NCI-H82 treated with DMSO at 0.1 percent for 48 hours (cell line): ENCODE measurements at regions not wholly inside any gene's neighbourhood (a gene's known extent, or its start where the extent isn't known, plus 50 kb on each side); places are given as distances from the start of the nearest gene placed in this dataset.

ENCODE experiments used
- DNase-seq: peaks from one replicate; lab custom pipeline; 2025; ENCODE audit not compliant: unreplicated experiment; lab: John Stamatoyannopoulos, UW

DNA sequence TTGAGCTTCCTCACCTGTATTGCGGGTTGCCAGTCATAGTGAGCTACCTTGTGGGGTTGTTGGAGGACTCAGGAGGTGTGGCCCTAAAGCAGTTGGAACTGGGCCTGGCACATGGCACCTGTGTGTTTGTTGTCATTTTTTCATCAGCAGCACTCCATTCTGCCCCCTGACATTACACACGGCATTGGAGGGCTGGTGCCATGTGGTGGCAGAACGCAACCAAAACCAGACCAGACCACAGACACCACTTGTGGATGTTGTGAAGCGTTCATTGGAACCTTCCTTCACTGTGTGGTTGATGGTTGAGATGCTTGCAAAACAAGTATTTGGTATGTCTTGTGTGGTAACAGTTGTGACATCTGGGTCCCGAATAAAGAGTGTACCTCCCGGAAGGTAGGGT lies 113.2 kb upstream of the ERCC6L2 start:
- DNase-seq: no peak

DNA sequence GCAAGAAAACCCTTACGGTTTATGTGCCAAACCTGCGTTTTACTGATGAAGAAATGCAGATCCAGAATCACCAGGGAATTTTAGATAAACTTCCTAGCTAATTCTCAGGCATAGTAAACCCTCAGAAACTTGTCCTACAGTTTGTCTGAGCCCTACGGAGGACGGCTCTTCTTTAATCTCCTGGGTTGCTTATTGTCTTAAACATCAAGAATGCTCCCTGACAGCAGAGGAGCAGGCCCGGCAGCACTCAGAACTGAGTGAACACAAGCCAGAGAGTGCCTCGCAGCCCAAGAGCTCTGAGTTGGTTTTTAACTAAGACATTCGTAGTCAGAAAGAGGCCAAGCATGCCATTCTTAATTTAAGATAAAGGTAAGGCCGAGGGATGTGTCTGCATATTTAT lies 114.7 kb upstream of the ERCC6L2 start:
- DNase-seq: no peak

DNA sequence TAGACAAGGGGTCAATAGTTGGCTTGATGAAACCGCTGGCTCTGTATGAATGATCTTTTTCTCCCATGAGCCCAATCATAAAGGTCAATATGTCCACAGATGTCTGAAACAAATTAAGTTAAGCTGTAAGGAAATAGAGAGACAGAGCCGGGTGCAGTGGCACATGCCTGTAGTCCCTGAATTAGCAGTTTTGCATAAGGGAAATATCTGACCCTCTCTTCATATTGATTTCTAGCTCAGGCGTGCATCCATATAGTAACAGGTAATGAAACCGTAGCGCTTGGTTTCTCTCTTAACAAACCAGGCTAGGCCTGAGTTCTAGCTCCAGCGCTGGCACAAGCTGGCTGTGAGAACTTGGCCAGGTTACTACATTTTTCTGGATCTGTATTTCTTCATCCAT lies 118.1 kb upstream of the ERCC6L2 start:
- DNase-seq: no peak

DNA sequence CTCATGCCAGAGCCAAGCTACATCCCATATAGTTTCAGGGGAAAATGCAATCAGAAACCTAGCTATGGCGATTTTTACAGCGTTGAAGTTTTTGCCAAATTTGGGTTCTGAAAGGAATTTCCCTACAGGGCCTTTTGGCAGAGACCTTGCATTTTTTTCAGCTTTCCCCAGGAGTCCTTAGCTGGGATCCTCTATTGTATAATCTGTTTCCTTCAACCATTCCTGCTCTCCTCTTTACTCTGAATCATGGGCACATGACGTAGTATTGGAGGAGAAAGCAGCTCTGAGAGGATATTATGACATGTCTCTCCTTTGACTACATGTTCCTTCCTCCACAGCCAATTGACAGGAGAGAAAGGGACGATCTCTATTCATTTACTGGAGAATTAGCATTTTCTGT lies 118.5 kb upstream of the ERCC6L2 start:
- no peak for DNase-seq

DNA sequence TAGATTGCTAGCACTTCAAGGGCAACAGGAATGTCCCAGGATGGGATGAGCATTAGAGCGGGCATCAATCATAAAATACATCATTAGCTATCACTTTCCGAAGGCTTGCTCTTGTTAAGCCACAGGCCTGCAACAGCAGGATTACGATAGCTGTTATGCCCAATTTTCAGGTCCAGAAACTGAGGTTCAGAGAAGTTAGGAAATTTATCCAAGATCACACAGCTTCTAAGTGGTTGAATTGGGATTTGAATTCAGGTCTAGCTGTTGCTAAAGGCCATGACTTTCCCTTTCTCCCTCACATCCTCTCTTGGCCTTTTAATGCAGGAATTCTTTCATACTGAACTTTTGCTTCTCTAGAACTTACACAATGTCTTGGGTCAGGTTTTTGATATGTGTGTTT lies 119.4 kb upstream of the ERCC6L2 start:
- no peak for DNase-seq

DNA sequence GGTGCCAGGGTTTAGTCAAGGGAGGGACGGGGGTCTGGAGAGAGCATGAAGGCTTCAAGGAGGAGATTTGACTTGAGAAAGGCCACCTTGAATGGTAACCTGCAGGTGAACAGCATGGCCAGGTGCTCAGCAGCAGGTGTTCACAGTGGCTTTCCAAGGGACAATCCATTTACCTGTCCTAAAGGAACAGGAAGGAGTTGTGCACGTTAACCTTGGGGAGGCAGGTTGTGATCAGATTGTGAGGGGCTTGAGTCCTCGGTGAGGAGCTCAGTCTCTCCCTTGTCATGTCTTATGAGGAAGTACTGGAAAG lies 120.1 kb upstream of the ERCC6L2 start:
- DNase-seq: no peak

DNA sequence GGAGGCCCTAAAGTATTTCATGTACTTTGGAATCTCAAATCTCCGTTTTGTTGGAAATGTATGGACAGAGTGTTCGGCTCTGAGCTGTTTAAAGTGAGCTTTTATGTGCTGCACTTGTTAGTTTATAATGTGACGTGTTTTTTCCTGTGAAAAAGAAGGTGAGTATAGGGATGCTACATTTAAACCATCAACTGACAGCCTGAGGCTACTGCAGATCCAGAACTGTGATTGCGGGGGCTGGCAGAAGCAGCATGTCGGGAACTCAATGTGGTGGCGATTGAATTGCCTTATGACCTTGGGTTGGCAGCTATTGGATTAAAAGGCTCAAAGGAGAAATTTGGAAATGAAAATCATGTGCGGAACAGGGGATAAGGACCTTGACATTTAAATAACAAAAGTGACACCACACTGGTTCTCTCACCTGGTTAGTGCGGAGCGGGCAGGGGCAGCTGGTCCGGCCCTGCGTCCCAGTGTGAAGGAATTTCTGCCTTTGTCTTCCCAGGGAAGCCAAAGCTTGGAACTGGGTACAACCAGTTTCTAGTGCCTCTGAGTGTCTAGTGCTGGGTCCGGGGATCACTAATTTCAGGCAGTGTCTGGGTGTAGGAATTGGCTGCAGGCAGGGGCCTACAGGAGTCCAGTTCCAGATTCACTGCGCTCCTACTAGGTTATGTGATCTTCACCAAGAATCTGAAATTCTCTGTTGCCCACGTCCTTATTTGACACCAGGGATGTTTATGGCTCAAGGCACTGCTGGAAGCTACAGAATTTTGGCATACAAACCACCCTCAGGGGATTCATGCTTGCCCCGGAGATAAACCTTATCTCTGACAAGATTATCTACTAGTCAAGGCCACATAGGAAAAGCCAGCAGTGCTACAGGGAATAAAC lies 120.7 kb upstream of the ERCC6L2 start:
- DNase-seq: no peak

DNA sequence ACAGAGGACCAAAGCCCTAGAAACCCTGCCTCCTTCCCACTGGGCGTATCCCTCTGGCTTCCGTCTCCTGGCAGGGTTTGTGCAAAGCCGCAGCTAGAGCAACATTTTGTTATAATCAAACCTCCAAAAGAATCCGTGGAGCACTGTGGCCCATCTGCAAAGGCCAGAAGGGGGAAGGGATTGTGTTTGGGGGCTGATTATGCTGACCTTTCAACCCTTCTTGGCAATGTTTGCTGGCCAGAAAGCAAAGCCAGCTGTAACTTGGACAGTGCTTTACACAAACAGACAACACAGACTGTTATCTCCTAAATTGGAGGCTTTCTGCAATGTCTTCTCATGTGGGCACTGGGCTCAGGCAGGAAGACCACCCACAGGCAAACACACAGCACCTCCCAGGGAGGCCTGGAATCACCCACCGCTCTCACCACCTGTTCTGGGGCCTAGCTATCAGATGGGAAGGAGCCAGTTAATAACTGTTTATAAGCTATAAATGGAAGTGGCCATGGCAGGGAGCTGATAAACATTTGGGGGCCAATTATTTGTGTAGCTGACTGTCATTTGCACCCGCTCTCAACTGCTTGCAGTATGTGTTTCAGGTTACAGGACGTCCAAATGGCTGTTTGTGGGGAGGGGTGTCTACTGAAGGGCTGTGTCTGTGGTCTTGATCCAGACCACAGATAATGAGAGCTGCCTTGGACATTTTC lies 121.6 kb upstream of the ERCC6L2 start:
- no peak for DNase-seq

DNA sequence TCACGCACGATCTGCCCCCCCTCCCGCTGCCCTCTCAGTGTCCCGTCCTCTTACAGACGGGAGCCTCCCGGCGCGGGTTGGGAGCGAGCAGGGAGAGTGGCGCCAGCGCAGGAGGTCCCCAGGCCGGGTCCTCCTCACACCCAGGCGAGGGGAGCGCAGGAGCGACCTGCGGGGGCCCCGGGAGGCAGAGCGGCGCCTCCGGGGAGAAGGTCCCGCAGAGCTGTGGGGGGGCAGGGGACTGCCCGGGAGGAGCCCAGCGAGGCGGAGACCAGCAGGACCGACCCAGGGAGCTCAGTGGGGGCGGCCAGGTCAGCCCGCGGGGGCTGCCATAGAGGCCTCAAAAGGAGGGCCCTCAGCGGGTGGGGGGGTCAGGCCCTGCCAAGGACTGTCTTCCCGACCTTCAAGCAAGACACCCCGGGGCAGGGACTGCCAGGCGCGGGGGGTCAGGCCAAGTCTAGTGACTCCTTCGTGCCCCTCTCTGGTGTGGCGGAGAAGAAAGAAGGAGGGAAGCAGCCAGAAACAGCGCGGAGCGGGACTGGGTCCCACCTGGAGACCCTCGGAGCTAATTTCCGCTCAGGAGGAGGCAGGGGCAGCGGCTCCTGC lies 123.3 kb upstream of the ERCC6L2 start:
- no peak for DNase-seq

DNA sequence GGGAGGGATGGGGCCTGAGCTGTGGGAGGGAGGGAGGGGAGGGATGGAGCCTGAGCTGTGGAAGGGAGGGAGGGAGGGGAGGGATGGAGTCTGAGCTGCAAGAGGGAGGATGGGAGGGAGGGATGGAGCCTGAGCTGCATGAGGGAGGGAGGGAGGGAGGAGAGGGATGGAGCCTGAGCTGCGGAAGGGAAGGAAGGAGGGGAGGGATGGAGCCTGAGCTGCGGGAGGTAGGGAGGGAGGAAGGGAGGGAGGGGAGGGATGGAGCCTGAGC lies 124.0 kb upstream of the ERCC6L2 start:
- no peak for DNase-seq

DNA sequence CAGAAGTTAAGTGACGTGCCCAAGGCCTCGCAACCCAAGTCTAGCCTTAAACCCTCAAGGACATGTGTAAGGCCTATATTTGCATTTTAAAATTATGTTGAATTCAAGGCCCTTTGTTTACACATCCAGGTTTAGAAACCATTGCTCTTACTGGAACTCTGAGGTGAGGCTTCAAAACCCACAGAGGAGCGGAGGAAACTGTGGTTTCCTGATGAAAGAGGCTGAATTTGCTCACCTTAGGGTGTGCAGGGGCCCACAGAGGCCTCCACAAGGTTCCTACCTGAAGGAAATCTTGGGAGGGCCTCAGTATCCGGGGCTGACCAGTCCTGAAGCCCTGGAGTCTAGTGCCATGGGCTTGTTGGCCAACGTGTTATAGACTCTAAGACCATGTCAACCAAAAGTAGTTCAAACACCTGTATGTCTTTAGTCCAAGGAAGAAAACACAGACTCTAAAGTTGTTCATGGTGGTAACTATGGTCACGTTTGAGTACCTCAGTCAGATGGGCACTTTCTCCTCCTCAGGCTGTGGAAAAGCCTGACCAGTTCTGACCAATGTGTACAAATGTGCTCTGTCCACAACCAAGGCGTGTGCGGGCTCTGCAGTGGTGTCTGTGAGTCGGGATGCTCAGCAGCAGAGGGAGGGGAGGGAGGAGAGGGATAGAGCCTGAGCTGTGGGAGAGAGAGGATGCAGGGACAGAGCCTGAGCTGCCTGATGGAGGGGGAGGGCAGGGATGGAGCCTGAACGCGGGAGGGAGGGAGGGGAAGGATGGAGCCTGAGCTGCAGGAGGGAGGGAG lies 124.6 kb upstream of the ERCC6L2 start:
- DNase-seq: no peak

DNA sequence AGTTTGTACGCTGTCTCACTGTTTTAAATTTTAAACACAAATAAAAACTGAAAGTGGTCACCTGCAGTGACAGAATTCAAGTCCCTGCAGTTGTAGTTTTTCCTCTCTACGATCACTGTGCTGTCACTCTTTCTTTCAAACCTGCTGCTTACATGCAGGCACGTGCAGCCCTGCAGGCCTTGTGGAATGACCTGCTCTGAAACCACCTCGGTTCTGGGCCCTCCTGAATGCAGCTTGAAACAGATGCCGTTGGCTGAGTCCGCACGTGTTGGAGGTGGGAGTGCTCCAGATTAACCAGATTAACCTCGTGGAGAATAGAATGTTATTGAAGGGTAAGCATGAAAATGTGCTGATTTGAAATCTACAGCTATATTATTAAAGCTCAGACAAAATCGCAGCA lies 126.0 kb upstream of the ERCC6L2 start:
- no peak for DNase-seq

DNA sequence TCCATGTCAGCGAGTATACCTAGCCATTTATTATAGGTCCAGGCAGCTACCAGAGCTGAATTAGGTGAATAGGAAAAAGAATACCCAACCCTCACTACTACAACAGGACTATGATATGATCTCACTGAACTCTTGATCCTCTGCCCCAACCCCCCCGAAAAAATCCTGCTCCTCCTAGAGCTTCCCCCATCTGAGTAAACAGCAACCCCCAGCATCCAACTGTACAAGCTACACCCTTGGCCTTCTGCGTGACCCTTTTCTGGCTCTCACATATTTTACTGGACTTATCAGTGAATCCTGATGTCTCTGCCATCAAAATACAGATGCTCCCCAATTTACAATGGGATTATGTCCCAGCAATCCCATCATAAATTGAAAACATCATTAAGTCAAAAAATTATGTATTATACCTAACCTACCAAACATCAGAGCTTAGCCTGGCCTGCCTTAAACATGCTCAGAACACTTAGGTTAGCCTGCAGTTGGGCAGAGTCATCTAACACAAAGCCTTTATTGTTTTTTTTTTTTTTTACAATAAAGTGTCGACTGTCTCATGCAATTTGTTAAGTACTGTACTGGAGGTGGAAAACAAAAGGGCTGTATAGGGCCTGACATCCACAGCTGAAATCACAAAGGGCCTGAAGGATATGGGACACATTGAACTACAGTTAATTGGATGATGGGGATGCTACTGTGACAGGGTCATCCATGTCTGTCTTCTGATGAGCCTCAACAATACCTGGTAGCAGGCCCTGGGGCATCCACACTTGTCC lies 128.9 kb upstream of the ERCC6L2 start:
- DNase-seq: no peak

DNA sequence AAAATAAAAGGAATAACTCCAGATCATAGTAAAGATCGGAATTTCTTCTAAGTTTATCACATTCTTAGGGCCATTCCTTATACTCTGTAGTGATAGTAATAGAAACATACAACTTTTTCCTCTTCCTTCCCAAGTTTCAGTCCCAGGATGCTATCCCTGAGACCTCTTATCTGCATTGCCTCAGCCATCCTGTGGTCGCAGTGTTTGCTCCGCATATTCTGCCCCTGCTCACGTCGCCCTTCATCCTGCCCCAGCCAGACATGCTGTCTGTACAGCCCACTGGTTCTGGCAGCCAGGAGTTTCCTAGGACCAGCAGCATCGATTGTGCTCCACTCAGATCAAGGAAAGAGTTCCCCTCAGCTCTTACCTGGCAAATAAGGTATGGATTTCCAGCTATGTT lies 132.7 kb upstream of the ERCC6L2 start:
- DNase-seq: no peak

DNA sequence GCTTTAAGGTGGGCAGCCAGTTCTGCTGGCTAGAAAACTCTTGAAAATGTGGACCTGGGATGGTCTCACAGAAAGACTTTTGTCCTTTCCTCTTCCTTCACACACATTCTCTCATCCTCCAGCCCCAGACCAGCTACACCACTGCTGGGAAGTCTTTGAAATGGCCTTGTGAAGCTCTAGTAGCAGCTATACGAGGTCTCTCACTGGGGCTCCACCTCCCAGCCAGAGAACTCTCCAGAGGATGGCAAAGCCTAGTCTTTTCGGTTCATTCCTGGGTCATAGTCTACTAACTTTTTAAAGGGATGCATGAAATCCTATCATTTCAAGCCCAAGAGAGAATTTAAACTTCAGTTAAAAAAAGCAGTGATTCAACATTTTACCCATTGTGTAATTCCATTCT lies 133.9 kb upstream of the ERCC6L2 start:
- DNase-seq: no peak

DNA sequence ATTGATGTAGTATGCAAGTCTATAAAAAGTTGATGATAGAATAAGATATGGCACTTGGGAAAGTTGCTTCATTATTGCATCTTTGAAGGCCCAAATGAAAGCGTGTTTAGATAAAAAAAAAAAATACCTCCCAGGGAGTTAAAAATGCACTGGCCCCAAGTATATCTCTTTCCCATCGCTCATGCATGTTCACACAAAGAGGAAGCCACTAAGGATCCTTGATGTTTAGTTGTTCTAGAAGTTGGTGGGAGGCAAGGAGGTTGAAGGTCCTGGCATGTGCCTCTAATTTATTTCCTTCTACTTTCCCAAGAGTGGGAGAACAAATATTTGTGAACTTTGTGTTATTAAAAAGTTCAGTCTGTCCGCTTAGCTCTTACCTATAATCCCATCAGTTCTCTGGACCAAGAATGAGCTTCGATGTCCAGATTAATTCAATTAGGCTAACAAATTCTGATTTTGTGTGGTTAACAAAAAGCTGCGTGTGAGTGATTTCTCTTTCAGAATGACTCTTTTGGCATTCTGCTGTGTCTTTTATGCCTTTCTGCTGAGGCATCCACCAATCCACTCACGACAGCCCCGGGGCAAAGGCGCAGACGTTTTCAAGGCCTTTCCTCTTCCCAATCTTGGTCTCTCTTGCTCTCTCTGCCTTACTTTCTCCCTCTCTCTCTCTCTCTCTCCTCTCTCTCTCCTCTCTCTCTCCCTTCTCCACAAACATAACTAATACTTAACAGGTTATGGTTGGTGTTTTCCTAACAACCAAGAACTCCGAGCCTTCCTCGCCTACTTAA lies 135.1 kb upstream of the ERCC6L2 start:
- DNase-seq: no peak

DNA sequence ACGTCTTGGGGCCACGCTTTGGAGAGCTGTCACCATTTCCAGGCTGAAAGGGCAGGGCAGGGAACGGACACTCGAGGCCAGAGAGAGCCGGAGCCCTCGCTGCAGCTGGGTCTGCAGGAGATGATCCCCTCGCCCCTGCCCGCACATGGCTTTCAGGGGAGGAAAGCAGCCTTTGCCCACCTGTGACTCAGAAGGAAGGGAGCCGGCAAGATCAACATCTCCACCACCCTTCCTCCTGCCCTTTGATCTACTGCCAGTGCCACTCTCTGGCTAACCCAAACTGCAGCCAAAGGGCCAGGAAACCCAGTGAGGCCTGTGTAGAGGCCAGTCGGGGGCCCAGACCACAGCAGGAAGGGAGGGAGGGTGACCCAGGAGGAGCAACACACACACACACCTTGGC lies 137.1 kb upstream of the ERCC6L2 start:
- DNase-seq: no peak

DNA sequence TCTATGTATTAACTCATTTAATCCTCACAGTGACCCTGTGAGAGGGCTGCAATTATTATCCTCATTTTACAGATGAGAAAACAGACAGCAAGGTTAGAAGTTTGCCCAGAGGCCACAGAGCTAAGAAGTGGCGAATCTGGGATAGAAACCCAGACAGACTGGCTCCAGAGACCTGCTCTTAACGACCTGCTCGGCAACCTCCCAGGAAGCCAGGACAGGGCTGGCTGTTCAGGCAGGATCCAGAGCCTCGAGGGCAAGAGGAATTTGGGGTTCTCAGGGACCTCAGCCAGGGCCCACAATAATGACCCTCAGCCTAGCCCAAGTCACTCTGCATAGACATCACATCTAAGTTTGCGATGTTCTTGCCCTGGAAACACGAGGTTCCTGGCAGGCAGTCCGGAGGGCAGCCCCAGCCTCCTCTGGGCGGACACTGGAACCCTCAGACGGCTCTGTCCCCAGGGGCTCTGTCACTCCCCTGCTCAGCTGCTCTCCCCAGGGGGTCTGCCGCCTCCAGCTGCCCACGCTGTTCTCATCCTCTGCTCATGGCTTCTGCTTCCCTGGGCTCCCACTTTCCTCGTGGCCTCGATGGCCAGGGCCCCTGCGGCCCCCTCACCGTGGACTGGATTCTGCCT lies 138.5 kb upstream of the ERCC6L2 start:
- DNase-seq: no peak

DNA sequence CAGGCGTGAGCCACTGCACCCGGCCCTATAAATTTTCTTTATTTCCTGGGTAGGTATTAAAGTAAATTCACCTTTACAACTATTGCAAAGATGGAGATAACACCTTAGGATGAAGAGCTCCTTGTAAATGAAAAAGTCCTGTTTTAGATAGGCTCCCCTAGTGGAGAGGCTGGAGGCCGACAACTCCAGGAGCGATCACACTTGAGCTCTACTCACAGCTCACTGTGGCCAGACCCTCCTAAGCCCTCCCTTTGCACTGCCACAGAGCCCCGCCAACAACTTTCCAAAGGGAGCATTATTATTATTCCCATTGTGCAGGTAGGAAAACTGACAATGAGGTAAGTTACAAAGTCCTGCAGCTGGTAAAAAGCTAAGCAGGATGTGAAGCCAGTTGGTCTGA lies 139.1 kb upstream of the ERCC6L2 start:
- DNase-seq: no peak

DNA sequence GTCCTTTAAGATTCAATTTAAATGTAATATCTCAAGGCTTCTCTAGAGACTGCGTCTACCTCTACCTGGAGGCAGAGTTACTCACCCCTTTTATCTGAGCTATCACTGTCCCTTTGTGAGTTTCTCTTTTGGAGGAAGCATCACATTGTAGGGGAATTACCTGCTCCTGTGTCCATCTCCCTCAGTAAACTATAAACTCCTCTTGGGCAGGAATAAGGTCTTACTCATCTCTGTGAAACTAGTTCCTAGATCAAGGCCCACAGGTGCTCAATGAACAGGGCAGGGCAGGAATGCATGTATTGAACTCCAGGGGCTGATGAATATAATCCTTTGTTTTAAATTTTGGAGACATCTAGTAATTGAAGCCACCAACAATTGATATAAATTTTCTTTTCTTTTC lies 139.8 kb upstream of the ERCC6L2 start:
- DNase-seq: no peak
